Sigmoid colon (tissue), 4 donors: ENCODE measurements at regions not wholly inside any gene's neighbourhood (a gene's known extent, or its start where the extent isn't known, plus 50 kb on each side); places are given as distances from the start of the nearest gene placed in this dataset.

Experiments
- EP300 ChIP-seq, 4 donors: sonication (generic); formaldehyde crosslinking; IDR thresholded peaks; one replicate each; pipeline ENCODE4 v1.6.1; 2017; ENCODE audit warnings: antibody characterized with exemption in 4 of 4
- POLR2A ChIP-seq, 2 donors: fragments of 450-650 bp; IDR thresholded peaks; one replicate each; pipeline ENCODE4 v1.6.1; 2016; ENCODE audit warnings: antibody characterized with exemption in 2 of 2, mild to moderate bottlenecking in 2 of 2, moderate library complexity in 2 of 2
- POLR2AphosphoS5 ChIP-seq, 4 donors: sonication (generic); formaldehyde crosslinking; IDR thresholded peaks; one replicate each; pipeline ENCODE4 v1.6.1; 2017; ENCODE audit warnings: antibody characterized with exemption in 4 of 4
- TF ChIP-seq, protein P1 (sequence below), 4 experiments: fragments of 450-650 bp in 3 of 4; fragments of 200-600 bp in 1 of 4; IDR thresholded peaks; one replicate each; pipeline ENCODE4 v1.5.1; 2016 to 2019; ENCODE audit warnings: antibody characterized with exemption in 4 of 4, mild to moderate bottlenecking in 3 of 4, moderate library complexity in 2 of 4

DNA sequence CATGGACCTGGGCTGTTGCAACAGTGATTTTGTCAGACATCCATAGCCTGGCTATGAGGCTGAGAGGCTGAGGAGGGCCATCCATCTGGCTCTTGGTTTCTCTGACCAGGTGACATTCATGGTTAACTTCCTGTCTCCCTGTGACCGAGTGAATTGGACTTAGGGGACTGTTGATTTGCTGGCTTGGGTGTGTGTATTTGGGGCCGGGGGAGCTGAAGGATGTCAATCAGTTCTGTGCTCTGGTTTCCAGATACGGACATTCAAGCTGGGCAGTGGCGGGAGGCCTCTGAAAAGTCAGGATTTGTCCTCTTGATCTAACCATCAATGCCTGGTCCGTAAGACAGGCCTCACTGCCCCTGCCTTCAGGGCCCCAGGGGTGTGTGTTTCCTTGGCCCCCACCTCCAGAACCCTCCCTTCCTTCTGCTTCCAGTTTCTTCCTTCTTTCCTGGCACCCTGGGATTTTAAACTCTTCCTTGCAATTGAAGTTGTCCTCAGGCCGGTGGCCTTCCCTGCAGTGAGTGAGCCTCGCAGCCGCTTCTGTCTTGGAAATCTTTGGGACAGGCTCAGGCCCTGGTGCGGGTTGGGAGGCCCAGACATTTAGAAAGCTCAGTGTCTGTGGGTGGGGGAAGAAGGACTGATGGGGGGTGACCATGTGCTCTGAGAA lies 54.7 kb upstream of the HAAO start:
- TF ChIP-seq, protein P1, sequence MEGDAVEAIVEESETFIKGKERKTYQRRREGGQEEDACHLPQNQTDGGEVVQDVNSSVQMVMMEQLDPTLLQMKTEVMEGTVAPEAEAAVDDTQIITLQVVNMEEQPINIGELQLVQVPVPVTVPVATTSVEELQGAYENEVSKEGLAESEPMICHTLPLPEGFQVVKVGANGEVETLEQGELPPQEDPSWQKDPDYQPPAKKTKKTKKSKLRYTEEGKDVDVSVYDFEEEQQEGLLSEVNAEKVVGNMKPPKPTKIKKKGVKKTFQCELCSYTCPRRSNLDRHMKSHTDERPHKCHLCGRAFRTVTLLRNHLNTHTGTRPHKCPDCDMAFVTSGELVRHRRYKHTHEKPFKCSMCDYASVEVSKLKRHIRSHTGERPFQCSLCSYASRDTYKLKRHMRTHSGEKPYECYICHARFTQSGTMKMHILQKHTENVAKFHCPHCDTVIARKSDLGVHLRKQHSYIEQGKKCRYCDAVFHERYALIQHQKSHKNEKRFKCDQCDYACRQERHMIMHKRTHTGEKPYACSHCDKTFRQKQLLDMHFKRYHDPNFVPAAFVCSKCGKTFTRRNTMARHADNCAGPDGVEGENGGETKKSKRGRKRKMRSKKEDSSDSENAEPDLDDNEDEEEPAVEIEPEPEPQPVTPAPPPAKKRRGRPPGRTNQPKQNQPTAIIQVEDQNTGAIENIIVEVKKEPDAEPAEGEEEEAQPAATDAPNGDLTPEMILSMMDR (IDR thresholded peaks at IDR 0.05) = no peak
- TF ChIP-seq POLR2AphosphoS5 (IDR thresholded peaks at IDR 0.05) (no peak), POLR2A (IDR thresholded peaks at IDR 0.05) (no peak), EP300 (IDR thresholded peaks at IDR 0.05) (no peak)
